ENCODE measurements at regions not wholly inside any gene's neighbourhood (a gene's known extent, or its start where the extent isn't known, plus 50 kb on each side); places are given as distances from the start of the nearest gene placed in this dataset.
"Not testable (repeated sequence)": the region's sequence is repeated elsewhere in the genome, so short reads cannot be mapped to it uniquely, and the experiment has no call there.

DNA sequence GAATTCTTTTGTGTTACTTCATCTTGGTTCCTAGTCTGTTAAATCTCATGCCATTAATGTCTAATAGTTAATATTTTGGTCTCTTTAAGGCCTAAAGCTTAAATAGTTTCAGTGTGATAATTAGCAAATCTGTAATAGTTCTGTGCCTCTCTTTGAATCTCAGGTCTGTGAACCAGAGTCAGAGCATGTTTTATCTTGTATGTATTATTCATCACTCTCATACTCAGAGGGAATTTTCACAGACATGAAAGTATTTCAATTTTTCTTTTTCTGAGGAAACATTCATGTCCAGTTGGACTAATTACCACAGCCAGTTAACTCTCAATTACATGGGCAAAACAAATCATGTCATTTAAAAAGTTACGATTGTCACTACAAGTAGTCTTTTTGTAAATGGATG, 931.9 kb upstream of the SLC39A10 start:
- no peak for DNase-seq

DNA sequence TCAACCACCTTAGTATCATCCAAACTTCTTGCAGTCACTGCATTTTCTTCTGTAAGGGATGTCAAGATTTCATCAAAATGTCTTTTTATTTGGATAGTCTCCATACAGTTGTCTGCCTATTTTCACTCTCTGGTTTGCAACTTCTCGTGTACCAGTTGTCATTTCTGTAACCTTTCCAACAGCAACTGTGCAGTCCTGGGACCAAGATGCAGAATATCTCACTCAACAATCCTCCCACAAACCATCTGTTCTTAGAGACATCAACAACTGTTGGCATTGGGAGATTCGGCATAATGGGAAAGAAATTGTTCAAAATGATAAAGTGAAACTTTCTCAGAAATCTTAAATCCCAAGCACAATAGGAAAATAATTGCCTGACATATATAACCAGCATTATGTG, 933.6 kb upstream of the SLC39A10 start:
- DNase-seq, result no peak

- no peak for DNase-seq
Measured at GRCh38 chr2:194721227-194721626, 935.8 kb upstream of the SLC39A10 start.

DNA sequence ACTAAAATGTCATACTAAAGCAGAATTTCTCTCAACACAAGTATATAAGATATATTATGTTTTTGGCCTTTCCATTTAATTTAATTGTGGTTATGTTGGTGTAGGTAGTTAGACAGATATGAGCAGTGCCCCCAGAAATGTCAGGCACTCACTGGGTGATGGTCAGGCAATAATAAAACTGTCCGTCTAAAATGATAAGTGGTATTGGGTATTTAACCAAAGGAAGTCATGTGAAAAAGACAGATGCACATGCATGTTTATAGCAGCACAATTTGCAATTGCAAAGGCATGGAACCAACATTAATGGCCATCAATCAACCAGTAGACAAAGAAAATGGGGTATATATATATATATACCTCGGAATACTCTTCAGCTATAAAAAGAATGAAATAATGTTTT, 936.6 kb upstream of the SLC39A10 start:
- DNase-seq, result no peak

- DNase-seq, result no peak
Measured at GRCh38 chr2:194718881-194719280, 938.1 kb upstream of the SLC39A10 start.

GRCh38 chr2:194714541-194714940, 942.5 kb upstream of the SLC39A10 start:
- DNase-seq, result no peak

- no peak for DNase-seq
Measured at GRCh38 chr2:194709840-194710239, 947.2 kb upstream of the SLC39A10 start.

DNA sequence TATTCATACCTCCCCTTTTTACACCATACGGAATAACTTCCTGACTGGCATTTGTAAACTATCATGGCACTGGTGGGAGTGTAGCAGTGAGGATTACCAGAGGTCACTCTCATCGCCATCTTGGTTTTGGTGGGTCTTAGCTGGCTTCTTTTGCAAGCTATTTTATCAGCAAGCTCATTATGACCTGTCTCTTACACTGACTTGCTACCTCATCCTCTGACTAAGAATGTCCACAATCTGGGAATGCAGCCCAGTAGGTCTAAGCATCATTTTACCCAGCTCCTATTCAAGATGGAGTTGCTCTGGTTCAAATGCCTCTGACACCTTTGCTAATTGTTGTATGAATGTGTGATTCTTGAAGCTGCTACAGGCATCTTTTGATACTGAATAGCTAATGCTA, 950.8 kb upstream of the SLC39A10 start:
- DNase-seq, result no peak

DNA sequence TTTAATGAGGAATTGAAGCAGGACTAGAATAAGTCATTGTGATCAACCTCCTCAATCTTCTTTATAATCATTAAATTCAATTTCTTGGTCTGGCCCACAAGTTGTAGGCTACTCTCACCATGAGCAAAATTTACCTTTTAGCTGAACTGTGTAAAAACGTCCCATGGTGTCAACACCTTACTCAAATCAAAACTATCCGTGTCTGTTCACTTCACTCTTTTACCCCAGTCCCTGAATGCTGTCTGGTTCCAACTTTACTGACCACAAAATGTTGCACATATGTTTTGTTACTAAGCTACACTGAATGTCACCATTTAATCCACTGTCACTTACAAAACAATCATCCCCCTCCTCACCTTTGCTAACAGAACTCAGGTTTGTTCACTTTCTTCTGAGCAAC, 951.6 kb upstream of the SLC39A10 start:
- no peak for DNase-seq

DNA sequence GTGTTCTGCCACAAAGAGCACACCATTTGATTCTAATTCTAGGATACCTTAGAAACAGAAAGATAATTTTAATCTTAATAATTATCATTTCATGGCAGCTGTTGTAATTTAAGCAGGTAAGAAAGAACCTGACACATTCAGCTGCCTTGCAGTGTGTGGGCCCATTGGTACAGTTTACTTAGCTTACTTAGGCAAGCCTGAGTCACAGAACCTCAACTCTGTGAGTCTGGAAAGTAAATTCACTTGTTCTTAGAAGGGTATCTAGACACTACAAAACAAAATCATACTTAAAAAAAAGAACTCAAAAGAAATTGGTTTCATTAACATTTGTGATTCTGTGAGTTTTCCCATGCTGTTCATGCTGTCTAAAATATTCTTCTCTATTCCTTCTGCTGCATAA, 956.3 kb upstream of the SLC39A10 start:
- DNase-seq, result no peak

- DNase-seq, result no peak
Measured at GRCh38 chr2:194700116-194700515, 956.9 kb upstream of the SLC39A10 start.

- no peak for DNase-seq
Measured at GRCh38 chr2:194698012-194698411, 959.0 kb upstream of the SLC39A10 start.

- DNase-seq, result no peak
Measured at GRCh38 chr2:194697439-194697838, 959.6 kb upstream of the SLC39A10 start.

DNA sequence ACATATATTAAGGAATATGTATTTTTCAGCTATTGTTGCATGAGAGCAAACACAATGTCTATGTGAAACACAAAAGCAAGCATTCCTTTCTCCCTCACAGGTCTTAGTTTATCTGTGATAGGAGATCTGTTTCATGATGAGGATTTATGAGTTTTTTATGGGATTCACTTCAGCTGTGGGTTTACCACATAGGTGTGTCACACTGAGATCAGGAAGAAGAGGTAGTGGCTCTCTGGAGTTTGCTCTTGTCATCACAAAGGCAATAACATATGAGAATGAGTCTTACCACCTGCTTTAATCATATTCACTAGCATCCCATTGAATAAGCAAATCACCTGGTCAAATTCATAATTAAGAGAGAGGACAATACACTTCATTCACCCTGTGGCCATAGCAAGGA, 960.3 kb upstream of the SLC39A10 start:
- no peak for DNase-seq

DNA sequence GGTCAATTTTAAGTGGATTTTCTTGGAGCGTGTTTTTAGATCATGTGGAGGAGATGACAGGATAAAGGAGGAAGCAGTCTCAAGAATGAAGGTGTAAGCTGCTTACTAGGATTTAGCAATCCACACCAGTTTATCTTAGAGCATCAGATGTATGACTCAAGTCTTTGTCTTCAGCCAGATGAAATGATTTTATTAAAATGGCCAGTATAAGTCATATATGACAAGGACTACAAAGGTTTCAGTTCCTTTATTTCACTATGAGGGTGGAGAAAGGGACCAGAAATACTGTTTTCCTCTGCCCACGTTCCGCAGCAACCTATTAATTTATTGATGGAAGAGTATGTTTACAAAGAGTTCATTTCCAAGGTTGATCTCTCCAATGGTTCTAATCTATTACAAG, 970.5 kb upstream of the SLC39A10 start:
- DNase-seq, result no peak

- DNase-seq, result no peak
Measured at GRCh38 chr2:194674043-194674442, 983.0 kb upstream of the SLC39A10 start.

- no peak for DNase-seq
Measured at GRCh38 chr2:194672994-194673393, 984.0 kb upstream of the SLC39A10 start.

- DNase-seq, result no peak
Measured at GRCh38 chr2:194661431-194661830, 995.6 kb upstream of the SLC39A10 start.

- DNase-seq, result not testable (repeated sequence)
Measured at GRCh38 chr2:194639057-194639456, 1018.0 kb upstream of the SLC39A10 start.

- DNase-seq, result no peak
Measured at GRCh38 chr2:194621945-194622344, 1035.1 kb upstream of the SLC39A10 start.

GRCh38 chr2:194619366-194619765, 1037.7 kb upstream of the SLC39A10 start:
- DNase-seq, result no peak

- no peak for DNase-seq
Measured at GRCh38 chr2:194618432-194618831, 1038.6 kb upstream of the SLC39A10 start.

- DNase-seq, result no peak
Measured at GRCh38 chr2:194616334-194616733, 1040.7 kb upstream of the SLC39A10 start.

GRCh38 chr2:194610297-194610696, 1046.7 kb upstream of the SLC39A10 start:
- no peak for DNase-seq

GRCh38 chr2:194603429-194603828, 1053.6 kb upstream of the SLC39A10 start:
- no peak for DNase-seq

DNA sequence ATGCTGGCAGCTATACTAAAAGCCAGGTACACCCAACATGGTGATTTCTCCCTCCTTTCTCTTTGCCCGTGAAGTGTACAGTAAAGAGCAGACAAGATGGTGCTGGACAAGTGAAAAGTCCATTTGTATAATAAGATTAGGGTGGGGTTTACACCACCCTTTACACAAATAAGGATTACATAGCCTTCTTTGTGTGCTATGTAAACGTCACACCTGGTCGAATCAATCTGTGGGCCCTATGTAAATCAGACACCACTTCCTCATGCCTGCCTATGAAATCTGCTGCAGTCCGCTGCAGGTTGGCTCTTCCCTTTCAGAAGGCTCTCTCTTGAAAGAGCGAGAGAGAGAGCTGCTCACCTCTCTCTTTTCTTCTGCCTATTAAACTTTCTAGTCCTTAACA, 1054.3 kb upstream of the SLC39A10 start:
- no peak for DNase-seq
